ENCODE measurements at regions not wholly inside any gene's neighbourhood (a gene's known extent, or its start where the extent isn't known, plus 50 kb on each side); places are given as distances from the start of the nearest gene placed in this dataset.

DNA sequence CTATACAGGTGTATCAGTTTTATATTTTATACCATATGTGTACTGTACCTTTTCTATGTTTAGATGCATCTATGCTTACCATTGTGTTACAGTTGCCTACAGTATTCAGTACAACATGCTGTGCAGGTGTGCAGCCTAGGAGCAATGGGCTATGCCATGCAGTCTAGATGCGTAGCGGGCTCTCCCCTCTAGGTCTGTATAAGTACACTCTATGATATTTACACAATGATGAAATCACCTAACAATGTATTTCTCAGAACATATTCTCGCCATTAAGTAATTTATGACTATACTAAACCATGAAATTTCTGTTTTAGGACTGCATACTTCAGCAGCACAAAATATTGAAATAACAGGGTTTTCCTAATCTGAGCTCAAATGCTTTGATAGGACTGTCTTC, 179.6 kb downstream of the RFC3 start:
- TF ChIP-seq CTCF (tag by site-specific recombination; IDR thresholded peaks at IDR 0.05): no peak
- TF ChIP-seq, protein P1, sequence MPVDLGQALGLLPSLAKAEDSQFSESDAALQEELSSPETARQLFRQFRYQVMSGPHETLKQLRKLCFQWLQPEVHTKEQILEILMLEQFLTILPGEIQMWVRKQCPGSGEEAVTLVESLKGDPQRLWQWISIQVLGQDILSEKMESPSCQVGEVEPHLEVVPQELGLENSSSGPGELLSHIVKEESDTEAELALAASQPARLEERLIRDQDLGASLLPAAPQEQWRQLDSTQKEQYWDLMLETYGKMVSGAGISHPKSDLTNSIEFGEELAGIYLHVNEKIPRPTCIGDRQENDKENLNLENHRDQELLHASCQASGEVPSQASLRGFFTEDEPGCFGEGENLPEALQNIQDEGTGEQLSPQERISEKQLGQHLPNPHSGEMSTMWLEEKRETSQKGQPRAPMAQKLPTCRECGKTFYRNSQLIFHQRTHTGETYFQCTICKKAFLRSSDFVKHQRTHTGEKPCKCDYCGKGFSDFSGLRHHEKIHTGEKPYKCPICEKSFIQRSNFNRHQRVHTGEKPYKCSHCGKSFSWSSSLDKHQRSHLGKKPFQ (tag by site-specific recombination; IDR thresholded peaks at IDR 0.05): no peak
- TF ChIP-seq ZNF274 (IDR thresholded peaks at IDR 0.05; ENCODE audit: low read length): no peak
- no peak for TF ChIP-seq ZNF274 (tag by site-specific recombination; IDR thresholded peaks at IDR 0.05; ENCODE audit: borderline replicate concordance)
- no peak for TF ChIP-seq OVOL3 (tag by site-specific recombination; IDR thresholded peaks at IDR 0.05)
- no peak for TF ChIP-seq ZNF830 (tag by site-specific recombination; IDR thresholded peaks at IDR 0.05; ENCODE audit: low read depth)
- TF ChIP-seq TCF7L2 (IDR thresholded peaks at IDR 0.05; ENCODE audit: borderline replicate concordance, low read depth, low read length): no peak
- TF ChIP-seq YY1 (tag by site-specific recombination; IDR thresholded peaks at IDR 0.05): no peak
- TF ChIP-seq, protein P2, sequence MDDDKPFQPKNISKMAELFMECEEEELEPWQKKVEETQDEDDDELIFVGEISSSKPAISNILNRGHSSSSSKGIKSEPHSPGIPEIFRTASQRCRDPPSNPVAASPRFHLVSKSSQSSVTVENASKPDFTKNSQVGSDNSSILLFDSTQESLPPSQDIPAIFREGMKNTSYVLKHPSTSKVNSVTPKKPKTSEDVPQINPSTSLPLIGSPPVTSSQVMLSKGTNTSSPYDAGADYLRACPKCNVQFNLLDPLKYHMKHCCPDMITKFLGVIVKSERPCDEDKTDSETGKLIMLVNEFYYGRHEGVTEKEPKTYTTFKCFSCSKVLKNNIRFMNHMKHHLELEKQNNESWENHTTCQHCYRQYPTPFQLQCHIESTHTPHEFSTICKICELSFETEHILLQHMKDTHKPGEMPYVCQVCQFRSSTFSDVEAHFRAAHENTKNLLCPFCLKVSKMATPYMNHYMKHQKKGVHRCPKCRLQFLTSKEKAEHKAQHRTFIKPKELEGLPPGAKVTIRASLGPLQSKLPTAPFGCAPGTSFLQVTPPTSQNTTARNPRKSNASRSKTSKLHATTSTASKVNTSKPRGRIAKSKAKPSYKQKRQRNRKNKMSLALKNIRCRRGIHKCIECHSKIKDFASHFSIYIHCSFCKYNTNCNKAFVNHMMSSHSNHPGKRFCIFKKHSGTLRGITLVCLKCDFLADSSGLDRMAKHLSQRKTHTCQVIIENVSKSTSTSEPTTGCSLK (tag by site-specific recombination; IDR thresholded peaks at IDR 0.05): no peak
- TF ChIP-seq ZBTB10 (tag by site-specific recombination; IDR thresholded peaks at IDR 0.05): no peak
- no peak for TF ChIP-seq PRDM6 (tag by site-specific recombination; IDR thresholded peaks at IDR 0.05)
